ES-I3 (cell line): ENCODE measurements at regions not wholly inside any gene's neighbourhood (a gene's known extent, or its start where the extent isn't known, plus 50 kb on each side); places are given as distances from the start of the nearest gene placed in this dataset.

Source experiments
- H3K36me3 ChIP-seq: 2 replicates; pipeline ENCODE4 v1.6.1; 2013; ENCODE audit warnings: mild to moderate bottlenecking, low read length, control low read depth, moderate library complexity; ENCODE audit not compliant: insufficient read depth
- H3K4me1 ChIP-seq: 2 replicates; pipeline ENCODE4 v1.6.1; 2013; ENCODE audit warnings: mild to moderate bottlenecking, control low read depth, low read length; ENCODE audit not compliant: insufficient read depth
- H3K9ac ChIP-seq: 2 replicates; pipeline ENCODE4 v1.6.1; 2013; ENCODE audit warnings: low read depth, mild to moderate bottlenecking, low read length, moderate library complexity
- H3K9me3 ChIP-seq: 2 replicates; pipeline ENCODE4 v1.6.1; 2013; ENCODE audit warnings: mild to moderate bottlenecking, low read length, moderate library complexity; ENCODE audit not compliant: control insufficient read depth, insufficient read depth

GRCh38 chr19:28350673-28351072 is 862.3 kb downstream of the UQCRFS1 start:
- Histone ChIP-seq H3K4me1 (no peaks in the 10 kb centered on the region), H3K9me3 (no peaks in the 10 kb centered on the region), H3K9ac (no peak overlapping the region), H3K36me3 (no peaks in the 10 kb centered on the region)

- no peak overlapping the region for H3K9ac ChIP-seq
- no peaks in the 10 kb centered on the region for H3K4me1 ChIP-seq
- no peaks in the 10 kb centered on the region for H3K36me3 ChIP-seq
- H3K9me3 ChIP-seq: no peaks in the 10 kb centered on the region
Observed at GRCh38 chr19:28350037-28350436, 862.9 kb downstream of the UQCRFS1 start.

GRCh38 chr19:28349604-28350003 is 863.3 kb downstream of the UQCRFS1 start:
- Histone ChIP-seq H3K36me3 (no peaks in the 10 kb centered on the region), H3K9me3 (no peaks in the 10 kb centered on the region), H3K9ac (no peak overlapping the region), H3K4me1 (no peaks in the 10 kb centered on the region)

GRCh38 chr19:28345811-28346210 is 867.1 kb downstream of the UQCRFS1 start:
- H3K36me3 ChIP-seq: no peaks in the 10 kb centered on the region
- H3K9me3 ChIP-seq: peaks cover 5% of the 10 kb centered on the region
- H3K9ac ChIP-seq: no peak overlapping the region
- H3K4me1 ChIP-seq: no peaks in the 10 kb centered on the region

- Histone ChIP-seq H3K9me3 (peaks cover 5% of the 10 kb centered on the region), H3K36me3 (no peaks in the 10 kb centered on the region), H3K9ac (no peak overlapping the region), H3K4me1 (no peaks in the 10 kb centered on the region)
Observed at GRCh38 chr19:28341810-28342350, 871.1 kb downstream of the UQCRFS1 start.

GRCh38 chr19:28334419-28334818 is 878.5 kb downstream of the UQCRFS1 start:
- Histone ChIP-seq H3K4me1 (no peaks in the 10 kb centered on the region), H3K9me3 (no peaks in the 10 kb centered on the region; the same call in 1 of the 2 replicates), H3K9ac (no peak overlapping the region), H3K36me3 (no peaks in the 10 kb centered on the region)

- Histone ChIP-seq H3K9ac (no peak overlapping the region), H3K4me1 (no peaks in the 10 kb centered on the region), H3K36me3 (no peaks in the 10 kb centered on the region), H3K9me3 (no peaks in the 10 kb centered on the region; the same call in 1 of the 2 replicates)
Observed at GRCh38 chr19:28333909-28334308, 879.0 kb downstream of the UQCRFS1 start.

- Histone ChIP-seq H3K36me3 (no peaks in the 10 kb centered on the region), H3K4me1 (no peaks in the 10 kb centered on the region), H3K9me3 (no peaks in the 10 kb centered on the region; the same call in 1 of the 2 replicates), H3K9ac (no peak overlapping the region)
Observed at GRCh38 chr19:28332886-28333285, 880.1 kb downstream of the UQCRFS1 start.

- Histone ChIP-seq H3K36me3 (no peaks in the 10 kb centered on the region), H3K9me3 (no peaks in the 10 kb centered on the region; the same call in 1 of the 2 replicates), H3K9ac (no peak overlapping the region), H3K4me1 (no peaks in the 10 kb centered on the region)
Observed at GRCh38 chr19:28332351-28332750, 880.6 kb downstream of the UQCRFS1 start.

- Histone ChIP-seq H3K36me3 (no peaks in the 10 kb centered on the region), H3K4me1 (no peaks in the 10 kb centered on the region), H3K9me3 (no peaks in the 10 kb centered on the region; the same call in 1 of the 2 replicates), H3K9ac (no peak overlapping the region)
Observed at GRCh38 chr19:28331596-28331995, 881.4 kb downstream of the UQCRFS1 start.

- H3K36me3 ChIP-seq: no peaks in the 10 kb centered on the region
- H3K9me3 ChIP-seq: no peaks in the 10 kb centered on the region; the same call in 1 of the 2 replicates
- H3K4me1 ChIP-seq: no peaks in the 10 kb centered on the region
- no peak overlapping the region for H3K9ac ChIP-seq
Observed at GRCh38 chr19:28330831-28331230, 882.1 kb downstream of the UQCRFS1 start.

GRCh38 chr19:28329429-28329828 is 883.5 kb downstream of the UQCRFS1 start:
- H3K36me3 ChIP-seq: no peaks in the 10 kb centered on the region
- no peaks in the 10 kb centered on the region; the same call in 1 of the 2 replicates for H3K9me3 ChIP-seq
- H3K9ac ChIP-seq: no peak overlapping the region
- H3K4me1 ChIP-seq: no peaks in the 10 kb centered on the region; the same call in 1 of the 2 replicates

GRCh38 chr19:28327905-28328304 is 885.0 kb downstream of the UQCRFS1 start:
- Histone ChIP-seq H3K9ac (no peak overlapping the region), H3K4me1 (no peaks in the 10 kb centered on the region; the same call in 1 of the 2 replicates), H3K9me3 (no peaks in the 10 kb centered on the region; the same call in 1 of the 2 replicates), H3K36me3 (no peaks in the 10 kb centered on the region)

GRCh38 chr19:28326746-28327145 is 886.2 kb downstream of the UQCRFS1 start:
- no peaks in the 10 kb centered on the region; the same call in 1 of the 2 replicates for H3K4me1 ChIP-seq
- no peaks in the 10 kb centered on the region; the same call in 1 of the 2 replicates for H3K9me3 ChIP-seq
- no peak overlapping the region for H3K9ac ChIP-seq
- H3K36me3 ChIP-seq: no peaks in the 10 kb centered on the region

GRCh38 chr19:28324275-28325060 is 888.5 kb downstream of the UQCRFS1 start:
- H3K4me1 ChIP-seq: no peaks in the 10 kb centered on the region; the same call in 1 of the 2 replicates
- no peak overlapping the region for H3K9ac ChIP-seq
- no peaks in the 10 kb centered on the region for H3K36me3 ChIP-seq
- H3K9me3 ChIP-seq: no peaks in the 10 kb centered on the region
